ENCODE measurements at regions not wholly inside any gene's neighbourhood (a gene's known extent, or its start where the extent isn't known, plus 50 kb on each side); places are given as distances from the start of the nearest gene placed in this dataset.
"Not testable (repeated sequence)": the region's sequence is repeated elsewhere in the genome, so short reads cannot be mapped to it uniquely, and the experiment has no call there.

GRCh38 chr1:223025190-223025734 lies 117.8 kb downstream of the TLR5 start:
- H4K20me1 ChIP-seq (ENCODE audit: low read length); BruUV-seq (replicated peaks); H3K27me3 ChIP-seq (ENCODE audit: low read length); H3K4me3 ChIP-seq (ENCODE audit: low read length); H3K9me3 ChIP-seq (ENCODE audit: low read length); H3K36me3 ChIP-seq (ENCODE audit: low read depth, low read length); intact Hi-C loops (cut with micrococcal nuclease); CTCF ChIA-PET; POLR2A ChIA-PET (ENCODE audit: unreplicated experiment); H2AFZ ChIP-seq (ENCODE audit: low read length); H3F3A ChIP-seq (ENCODE audit: low read length, unreplicated experiment); H3K4me1 ChIP-seq (ENCODE audit: insufficient read depth, low read length); H3K79me2 ChIP-seq (ENCODE audit: low read length); H3K9me2 ChIP-seq (replicated peaks; ENCODE audit: low read length); H3K9ac ChIP-seq (ENCODE audit: low read length); ATAC-seq: not testable (repeated sequence)
- H3K27ac ChIP-seq (ENCODE audit: low read length) = peak overlapping the region; percentile 70
- peak; percentile 42 for DNase-seq
- H3K4me2 ChIP-seq (ENCODE audit: low read length) = peak overlapping the region; percentile 35; the same call in 1 of the 2 replicates

DNA sequence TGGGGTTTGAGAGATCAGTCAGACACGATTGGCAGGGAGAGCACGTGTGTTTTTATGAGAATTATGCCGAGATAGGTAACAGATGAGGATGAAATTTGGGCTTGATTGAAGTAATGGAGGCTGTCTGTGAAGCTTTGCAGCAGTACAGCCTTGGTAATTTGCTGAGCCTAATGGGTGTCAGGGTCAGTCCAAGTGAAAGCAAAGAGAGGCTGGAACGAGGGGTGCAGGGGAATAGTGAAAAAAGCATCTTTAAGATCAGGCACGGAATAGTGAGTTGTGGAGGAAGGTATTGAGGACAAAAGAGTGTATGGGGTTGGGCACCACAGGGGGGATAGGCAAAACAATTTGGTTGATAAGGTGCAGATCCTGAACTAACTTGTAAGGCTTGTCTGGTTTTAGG lies 116.4 kb downstream of the TLR5 start:
- intact Hi-C loops (cut with micrococcal nuclease); H3K9me2 ChIP-seq (replicated peaks; ENCODE audit: low read length); ATAC-seq; DNase-seq; H3K27me3 ChIP-seq (ENCODE audit: low read length); H3K4me1 ChIP-seq (ENCODE audit: insufficient read depth, low read length); H4K20me1 ChIP-seq (ENCODE audit: low read length); H3F3A ChIP-seq (ENCODE audit: low read length, unreplicated experiment); H2AFZ ChIP-seq (ENCODE audit: low read length); BruUV-seq (replicated peaks); H3K4me2 ChIP-seq (ENCODE audit: low read length); H3K27ac ChIP-seq (ENCODE audit: low read length); CTCF ChIA-PET; H3K9me3 ChIP-seq (ENCODE audit: low read length); H3K36me3 ChIP-seq (ENCODE audit: low read depth, low read length); H3K79me2 ChIP-seq (ENCODE audit: low read length); POLR2A ChIA-PET (ENCODE audit: unreplicated experiment); H3K9ac ChIP-seq (ENCODE audit: low read length); H3K4me3 ChIP-seq (ENCODE audit: low read length): not testable (repeated sequence)

GRCh38 chr1:223029985-223030769 lies 112.9 kb downstream of the TLR5 start:
- H4K20me1 ChIP-seq (ENCODE audit: low read length) = no peaks in the 10 kb centered on the region
- CTCF ChIA-PET = no interaction called here
- no peaks in the 10 kb centered on the region for H3K79me2 ChIP-seq (ENCODE audit: low read length)
- H3K9me3 ChIP-seq (ENCODE audit: low read length) = no peaks in the 10 kb centered on the region
- H3F3A ChIP-seq (ENCODE audit: low read length, unreplicated experiment) = no peaks in the 10 kb centered on the region
- TF ChIP-seq EZH2phosphoT487 (IDR thresholded peaks at IDR 0.05; ENCODE audit: borderline replicate concordance, low read length) = no peak
- no peak for TF ChIP-seq EZH2 (IDR thresholded peaks at IDR 0.05; ENCODE audit: low read length, unreplicated experiment)
- no peak for TF ChIP-seq CTCF (conservative IDR thresholded peaks at IDR 0.05; ENCODE audit: low read depth, low read length)
- ATAC-seq = no peak
- DNase-seq = no peak
- no peak overlapping the region for H2AFZ ChIP-seq (ENCODE audit: low read length)
- no peak overlapping the region for H3K4me3 ChIP-seq (ENCODE audit: low read length)
- no peak overlapping the region for H3K27ac ChIP-seq (ENCODE audit: low read length)
- H3K9me2 ChIP-seq (replicated peaks; ENCODE audit: low read length) = no peaks in the 10 kb centered on the region
- no peaks in the 10 kb centered on the region for H3K36me3 ChIP-seq (ENCODE audit: low read depth, low read length)
- peaks cover 17% of the 10 kb centered on the region for H3K4me1 ChIP-seq (ENCODE audit: insufficient read depth, low read length)
- H3K9ac ChIP-seq (ENCODE audit: low read length) = no peak overlapping the region
- no peaks in the 10 kb centered on the region for H3K27me3 ChIP-seq (ENCODE audit: low read length)
- POLR2A ChIA-PET (ENCODE audit: unreplicated experiment) = no interaction called here
- H3K4me2 ChIP-seq (ENCODE audit: low read length) = no peak overlapping the region
- intact Hi-C loops (cut with micrococcal nuclease) = no loop called here
- BruUV-seq (replicated peaks) = no TSS peak

Data from PC-3 (cell line).